SHP77 (cell line): ENCODE measurements at regions not wholly inside any gene's neighbourhood (a gene's known extent, or its start where the extent isn't known, plus 50 kb on each side); places are given as distances from the start of the nearest gene placed in this dataset.
"Not testable (repeated sequence)": the region's sequence is repeated elsewhere in the genome, so short reads cannot be mapped to it uniquely, and the experiment has no call there.

ENCODE experiments used
- DNase-seq, 2 experiments: peaks; one replicate each; lab custom pipeline; 2025; lab: John Stamatoyannopoulos, UW

DNA sequence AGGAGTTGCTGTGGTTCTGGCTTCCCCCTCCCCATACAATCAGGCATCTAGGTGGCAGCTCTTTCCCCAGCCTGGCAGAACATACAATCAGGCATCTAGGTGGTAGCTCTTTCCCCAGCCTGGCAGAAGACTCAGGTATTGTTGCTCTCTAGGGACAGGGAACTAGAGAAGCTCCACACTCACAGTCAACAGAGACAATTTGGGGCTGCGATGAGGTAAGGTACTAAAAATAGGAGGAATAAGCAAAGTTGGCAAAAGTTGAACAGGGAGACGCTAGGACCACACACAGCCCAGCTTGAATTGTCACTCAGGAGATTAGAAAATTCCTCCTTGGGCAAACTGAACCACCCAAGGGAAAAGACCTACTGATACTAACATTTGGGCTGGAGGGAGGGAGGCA is 315.5 kb upstream of the CDH5 start:
- DNase-seq = no peak

DNA sequence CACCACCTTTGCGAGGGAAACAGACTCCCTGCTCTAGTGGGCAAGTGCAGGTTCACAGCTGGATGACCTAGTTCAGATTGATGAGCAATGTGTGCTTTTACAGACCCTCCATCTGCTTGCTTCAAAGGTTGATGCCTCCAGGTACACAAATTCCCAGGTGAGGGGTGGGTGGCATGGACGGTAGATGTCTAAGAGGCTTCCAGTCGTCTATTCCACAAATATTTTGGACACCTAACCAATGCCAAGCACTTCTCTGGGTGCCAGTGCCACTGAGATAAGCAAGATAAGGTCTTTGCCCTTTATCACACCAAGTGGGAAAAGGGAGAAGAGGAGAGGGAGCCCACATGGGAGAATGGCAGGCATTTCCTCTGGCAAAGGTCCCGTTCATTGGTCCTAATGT is 316.6 kb upstream of the CDH5 start:
- DNase-seq = no peak

DNA sequence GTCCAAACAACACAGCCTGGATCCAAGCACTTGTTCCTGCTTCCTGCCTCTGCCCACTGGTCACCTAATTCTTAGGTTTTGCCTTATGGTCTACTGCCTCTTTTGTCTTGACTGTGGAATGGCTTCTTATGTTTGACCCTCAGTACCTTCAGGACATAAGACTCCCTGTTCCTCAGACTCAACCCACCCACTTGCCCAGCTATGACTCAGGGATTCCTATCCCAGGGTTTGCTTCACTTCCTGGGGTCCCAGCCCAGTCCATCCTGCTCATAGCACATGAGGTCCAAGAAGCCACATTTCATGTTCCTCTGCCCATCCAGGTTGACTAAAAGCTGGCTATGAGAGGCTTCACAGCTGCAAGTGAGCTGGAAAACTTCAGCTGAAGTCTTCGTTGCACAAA is 320.9 kb upstream of the CDH5 start:
- DNase-seq = no peak

DNA sequence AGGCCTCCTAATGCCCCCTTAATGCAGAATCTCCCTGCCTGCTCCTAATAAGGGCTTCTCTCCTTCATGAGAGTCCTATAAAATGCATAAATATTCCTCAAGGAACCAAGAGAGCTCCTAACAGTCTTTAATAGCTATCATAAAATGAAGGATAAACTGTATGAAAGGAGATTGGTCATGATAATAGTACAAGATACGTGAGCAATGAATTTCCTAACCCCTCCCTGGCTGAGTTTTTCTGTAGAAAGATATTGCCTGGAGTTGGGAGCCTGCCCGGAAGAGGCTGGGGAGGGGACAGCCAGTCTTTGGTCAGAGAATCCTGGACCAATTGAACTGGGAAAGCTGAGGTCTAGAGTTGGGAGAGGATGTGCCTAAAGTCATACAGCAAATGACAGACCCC is 321.9 kb upstream of the CDH5 start:
- DNase-seq = no peak

DNA sequence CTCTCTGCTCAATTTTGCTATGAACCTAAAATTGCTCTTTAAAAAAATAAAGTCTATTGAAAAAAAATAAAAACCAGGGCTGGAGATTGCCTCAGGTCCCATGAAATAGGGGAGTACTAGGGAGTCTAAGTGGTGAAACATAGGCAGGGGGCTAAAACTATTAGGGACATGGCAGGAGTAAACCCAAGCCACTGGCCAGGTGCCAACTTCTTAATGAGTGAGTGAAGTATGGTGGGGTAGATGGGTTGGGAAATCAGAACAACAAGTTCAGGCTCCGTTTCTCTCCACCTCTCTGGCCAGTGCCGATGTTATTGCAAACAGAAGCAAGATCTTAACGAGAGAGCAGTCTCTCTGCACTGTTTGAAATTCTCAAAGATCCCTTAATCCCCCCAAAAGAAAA is 322.4 kb upstream of the CDH5 start:
- DNase-seq = no peak

DNA sequence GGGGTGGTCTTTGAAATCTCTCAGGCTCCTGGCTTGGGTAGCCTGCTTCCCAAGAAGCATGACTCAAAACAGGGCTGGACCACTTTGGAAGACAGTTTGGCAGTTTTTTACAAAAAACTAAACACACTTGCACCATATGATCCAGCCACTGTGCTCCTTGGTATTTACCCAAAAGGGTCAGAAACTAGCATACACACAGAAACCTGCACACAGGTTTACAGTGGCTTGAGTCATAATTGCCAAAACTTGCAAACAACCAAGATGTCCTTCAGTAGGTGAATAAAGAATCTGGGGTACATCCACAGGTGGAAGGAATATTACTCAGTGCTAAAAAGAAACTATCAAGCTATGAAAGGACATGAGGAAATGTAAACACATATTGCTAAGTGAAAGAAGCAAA is 323.2 kb upstream of the CDH5 start:
- no peak for DNase-seq

DNA sequence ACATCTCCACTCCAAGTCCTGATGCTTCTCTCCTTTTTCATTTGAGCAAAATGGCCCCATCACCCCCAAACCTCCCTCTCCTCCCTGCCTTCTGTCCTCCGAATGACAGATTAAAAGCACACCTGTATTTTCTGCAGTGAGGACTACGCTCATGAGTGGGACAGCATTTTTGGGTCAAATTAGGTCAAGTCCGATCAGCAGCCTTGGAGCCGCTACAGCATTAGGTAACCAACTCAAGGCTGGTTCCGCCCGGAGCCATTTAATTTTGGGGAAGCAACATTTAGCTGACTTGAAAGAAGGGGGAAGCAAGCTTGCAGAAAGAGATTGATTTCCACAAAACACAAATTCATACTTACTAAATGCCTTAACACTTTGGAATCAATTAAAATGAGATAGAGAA is 324.1 kb upstream of the CDH5 start:
- no peak for DNase-seq

DNA sequence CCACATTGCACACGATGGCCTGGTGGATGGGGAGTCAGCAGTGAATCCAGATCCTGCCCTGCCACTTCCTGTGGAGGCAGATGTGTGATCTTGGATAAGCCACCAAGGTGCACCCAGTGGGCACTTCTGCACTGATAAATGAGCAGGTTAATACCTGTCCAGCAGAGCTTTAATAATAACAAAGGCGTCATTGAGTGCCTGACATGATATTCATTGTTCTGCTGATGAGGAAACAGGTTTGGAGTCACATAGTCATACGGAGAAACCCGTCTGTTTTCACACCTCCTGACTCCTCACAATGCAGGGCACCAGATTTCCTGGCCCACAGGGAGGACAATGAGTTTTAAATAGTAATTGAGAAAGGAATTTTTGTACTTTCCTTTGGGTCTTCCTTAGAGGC is 324.6 kb upstream of the CDH5 start:
- DNase-seq = no peak

DNA sequence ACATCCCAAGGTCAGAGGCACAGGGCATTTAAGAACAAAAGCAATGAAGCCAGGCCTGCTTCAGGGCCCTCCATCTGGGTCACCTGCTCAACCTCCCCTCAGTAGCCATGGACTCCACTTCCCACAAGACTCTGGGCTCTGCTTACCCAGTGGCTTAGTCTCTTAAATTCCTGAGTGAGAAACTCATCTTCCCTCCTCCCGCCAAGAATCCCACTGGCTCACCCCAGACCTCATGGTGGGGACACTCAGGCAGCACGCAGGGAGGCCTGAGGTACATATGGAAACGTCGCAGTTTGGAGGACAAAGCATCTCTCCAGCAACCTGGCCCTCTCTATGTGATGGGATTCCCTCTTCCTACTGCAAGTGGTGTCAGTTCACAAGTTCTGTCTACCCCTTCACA is 326.7 kb upstream of the CDH5 start:
- DNase-seq = no peak

DNA sequence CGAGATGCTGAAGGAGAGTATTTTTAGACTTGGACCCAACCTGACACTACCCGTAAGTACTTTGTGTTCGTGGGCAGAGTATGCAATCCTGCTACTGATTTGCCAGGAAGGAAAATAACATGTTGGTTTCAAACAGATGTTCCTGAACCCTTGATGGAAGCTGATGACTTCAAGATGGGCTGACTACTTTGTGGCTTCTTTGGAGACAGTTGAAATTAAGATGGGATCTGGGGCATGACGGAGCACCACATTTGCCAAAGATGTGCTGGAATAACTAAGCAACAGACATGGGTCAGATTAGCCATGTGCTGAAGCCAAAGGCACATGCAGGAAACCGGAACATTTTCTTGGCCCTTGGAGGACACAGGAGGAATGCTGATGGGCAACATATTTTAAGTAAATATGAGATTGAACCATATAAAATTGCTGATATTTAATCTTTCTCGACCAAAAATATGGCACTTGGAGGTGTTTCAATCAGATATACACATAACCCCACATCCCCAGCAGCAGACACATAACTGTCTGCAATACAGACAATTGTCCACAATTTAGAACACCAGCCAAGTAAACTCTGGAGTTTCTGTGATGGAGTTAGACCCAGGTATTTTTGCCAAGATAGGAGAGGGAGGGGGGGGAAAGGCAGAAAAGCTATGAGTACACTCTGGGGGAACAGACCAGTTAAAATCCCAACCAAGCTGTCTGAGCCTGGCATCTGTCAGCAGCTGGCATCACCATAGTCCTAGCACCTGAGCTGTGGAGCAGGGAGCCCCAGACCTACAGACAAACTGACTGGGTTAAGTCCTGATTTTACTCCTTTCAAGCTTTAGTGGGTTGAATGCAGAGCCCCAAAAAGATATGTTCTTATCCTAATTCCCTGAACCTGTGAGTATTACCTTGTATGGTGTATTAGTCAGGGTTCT is 329.4 kb upstream of the CDH5 start:
- no peak for DNase-seq

DNA sequence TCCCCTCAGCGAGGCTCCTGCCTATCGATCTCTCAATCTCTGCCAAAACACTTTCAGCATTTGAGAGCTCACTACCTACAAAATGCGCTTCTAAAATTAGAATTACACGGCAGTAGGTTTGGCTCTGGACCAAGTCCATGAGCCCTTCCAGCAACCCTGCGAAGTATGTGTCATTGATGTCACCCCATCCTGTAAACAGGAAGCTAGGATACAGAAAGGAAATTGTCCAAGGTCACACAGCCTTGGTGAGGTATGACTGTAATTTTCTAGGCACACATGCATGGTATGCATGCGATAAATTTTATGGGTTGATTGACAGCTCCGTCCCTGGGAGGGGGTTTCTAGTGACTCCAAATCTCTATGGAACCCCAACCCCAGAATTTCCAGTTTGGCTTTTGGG is 330.3 kb upstream of the CDH5 start:
- DNase-seq = no peak

DNA sequence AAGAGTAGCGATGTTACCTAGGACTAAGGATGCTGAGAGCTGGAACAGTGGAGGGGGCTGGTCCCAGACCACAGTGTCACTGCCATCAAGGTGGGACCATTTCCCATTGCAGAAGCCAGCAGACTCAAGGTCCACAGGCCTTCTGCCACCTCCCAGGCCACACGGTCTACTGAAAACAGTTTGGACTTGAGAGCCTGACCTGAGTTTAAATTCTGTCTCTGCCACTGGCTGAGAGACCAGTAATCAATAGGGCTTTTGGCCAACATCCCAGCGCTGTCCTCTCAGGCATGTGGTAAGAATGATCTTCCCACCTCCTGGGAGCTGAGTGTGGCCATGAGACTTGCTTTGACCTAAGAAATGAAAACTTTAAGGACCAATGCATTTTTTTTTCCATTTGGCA is 331.4 kb upstream of the CDH5 start:
- no peak for DNase-seq

DNA sequence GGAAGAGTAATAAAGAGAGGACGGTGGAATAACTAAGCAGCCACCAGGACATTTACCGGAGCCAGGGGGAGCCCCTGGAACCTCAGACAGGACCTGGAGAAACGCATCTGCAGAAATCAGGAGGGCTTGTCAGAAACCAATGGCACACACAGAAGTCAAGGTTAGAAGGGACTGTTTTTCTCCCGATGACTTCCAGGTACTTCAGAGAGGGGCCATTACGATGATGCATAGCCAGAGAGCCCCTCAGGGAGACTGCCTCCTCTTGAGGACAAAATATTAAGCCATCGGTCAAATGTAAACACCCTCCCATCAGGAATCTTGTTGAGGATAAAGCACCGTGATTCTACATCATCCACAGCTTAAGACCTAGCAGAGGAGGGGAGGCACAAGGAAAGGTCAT is 333.6 kb upstream of the CDH5 start:
- DNase-seq = no peak

DNA sequence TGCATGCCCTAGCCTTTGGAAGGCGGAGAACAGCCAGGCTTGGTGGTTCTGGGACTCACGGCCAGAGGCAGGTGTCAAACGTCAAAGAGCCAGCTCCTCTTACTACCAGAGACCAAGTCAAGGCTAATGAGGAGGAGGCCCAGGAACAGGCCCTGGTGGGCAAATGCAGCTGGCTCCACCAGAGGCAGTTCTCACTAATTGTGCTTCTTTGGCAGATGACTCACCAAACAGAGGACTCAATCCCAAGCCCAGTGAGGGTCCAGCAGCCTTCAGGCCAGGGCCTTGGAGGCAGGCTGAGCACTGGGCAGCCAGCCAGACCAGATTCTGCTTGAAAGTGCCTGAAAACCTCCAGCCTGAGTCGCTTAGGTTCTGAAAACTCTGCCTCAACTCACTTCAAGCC is 336.5 kb upstream of the CDH5 start:
- no peak for DNase-seq

DNA sequence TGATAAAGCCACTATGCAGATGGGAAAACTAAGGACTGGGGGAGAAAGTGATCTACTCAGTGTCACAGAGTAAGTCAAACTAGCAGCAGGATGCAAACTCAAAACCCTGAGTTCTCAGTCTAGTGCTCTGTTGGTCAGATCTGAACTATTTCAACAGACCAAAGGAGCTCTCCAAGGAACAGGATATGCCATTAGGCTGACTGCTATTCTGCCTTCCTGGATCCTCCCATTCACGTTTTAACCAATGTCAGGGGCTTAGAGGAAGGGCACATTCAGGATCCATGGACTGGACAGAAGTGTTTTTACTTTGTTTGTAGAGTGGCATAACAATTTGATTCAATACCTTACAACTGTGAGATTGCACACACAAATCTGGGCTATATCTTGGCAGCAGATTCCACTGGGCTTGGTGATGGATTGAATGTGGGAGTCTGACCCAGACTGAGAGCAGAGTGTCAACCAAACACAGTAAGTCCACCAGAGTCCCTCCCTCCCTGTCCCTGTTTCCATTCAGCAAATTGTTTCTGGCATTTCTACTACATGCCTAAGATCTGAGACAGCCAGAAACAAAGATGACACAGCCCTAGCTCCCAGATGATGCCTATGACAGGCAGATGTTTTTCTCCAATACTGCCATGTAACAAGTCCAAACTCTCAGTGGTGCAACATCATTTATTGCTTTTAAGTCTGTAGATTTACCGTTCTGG is 337.8 kb upstream of the CDH5 start:
- no peak for DNase-seq

DNA sequence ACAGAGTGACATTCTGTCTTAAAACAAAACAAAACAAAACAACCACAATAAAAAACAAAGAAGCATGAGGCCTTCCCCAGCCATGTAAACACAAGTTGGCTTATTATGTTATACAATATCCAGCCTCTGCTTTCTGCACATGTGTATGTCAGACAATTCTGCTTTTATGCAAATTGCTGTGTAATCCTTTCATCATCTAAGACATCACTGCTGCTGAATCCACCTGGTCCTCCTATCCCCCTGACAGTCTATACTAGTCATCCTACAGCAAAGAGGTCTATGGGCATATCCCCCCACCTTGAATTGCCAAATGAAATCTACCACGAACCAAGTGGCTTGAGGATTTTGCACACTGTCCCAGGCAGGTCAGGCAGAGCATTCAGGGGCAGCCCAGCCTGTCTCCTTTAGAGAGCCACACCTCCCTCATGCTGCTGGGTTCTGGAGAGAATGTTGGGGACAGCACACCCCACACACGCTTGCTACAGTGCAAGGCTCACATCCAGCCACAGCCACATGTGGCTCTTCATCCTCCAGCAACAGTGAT is 339.6 kb upstream of the CDH5 start:
- no peak for DNase-seq

DNA sequence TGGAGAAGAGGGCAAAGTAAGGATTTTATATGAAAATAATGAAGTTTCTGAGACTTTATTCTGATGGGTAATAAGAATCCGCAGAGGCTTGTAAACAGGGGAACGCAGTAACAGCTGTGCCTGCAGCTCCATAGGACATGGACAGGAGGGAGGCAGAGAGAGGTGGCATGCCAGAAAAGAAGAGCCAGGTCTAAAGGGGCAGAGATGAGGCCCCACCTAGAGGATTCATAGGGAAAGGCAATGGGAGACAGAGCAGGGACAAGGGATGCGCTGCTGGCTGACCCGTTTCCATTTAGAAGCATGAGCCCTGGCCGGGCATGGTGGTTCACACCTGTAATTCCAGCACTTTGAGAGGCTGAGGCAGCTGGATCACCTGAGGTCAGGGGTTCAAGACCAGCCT is 340.3 kb upstream of the CDH5 start:
- peak; percentile 23 to 47 for DNase-seq

DNA sequence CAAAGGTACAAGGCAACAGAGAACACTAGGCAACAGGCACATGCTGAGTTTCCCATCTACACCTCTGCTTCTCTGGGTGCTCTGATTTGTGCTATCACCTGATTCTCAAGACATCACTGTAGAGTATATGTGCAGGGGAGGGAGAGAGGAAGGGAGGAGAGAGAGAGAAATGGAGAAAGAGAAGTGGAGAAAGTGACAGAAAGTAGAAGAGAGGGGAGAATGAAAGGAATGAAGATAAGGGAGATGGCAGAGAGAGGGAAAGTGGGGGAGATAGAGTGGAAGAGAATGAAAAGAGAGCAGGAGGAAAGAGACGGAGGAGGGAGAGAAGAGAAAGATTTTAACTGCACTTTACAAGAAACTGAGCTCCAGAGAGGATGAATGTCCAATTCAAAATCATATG is 340.7 kb upstream of the CDH5 start:
- DNase-seq = no peak

DNA sequence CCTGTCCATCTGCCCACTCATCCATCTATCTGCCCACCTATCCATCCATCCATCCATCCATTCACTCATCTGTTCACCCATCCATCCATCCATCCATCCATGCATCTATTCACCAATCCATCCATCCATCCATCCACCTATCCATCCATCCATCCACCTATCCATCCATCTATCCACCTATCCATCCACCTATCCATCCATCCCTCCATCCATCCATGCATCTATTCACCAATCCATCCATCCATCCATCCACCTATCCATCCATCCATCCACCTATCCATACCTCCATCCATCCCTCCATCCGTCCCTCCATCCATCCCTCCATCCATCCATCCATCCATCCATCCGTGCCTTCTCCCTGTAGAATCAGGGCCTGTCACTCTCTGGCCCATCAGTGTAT is 341.9 kb upstream of the CDH5 start:
- DNase-seq = not testable (repeated sequence)

DNA sequence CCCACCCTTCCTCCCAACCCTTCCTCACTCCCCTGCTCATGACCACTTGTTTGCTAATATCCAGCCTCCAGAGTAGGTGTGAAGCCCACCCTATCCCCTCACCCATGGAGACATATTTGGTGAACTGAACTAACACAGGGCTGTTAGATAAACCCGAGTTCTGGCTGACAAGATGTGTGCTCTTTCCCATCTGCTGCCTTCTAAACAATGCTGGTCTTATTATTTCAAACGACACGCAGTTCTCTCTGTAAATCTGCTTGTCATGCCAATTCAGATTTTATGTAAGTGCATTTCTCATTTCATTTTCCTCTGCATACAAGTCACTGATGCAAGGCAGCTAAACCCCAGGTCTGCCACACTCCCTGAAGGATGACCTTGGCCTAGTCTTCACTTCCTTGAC is 343.0 kb upstream of the CDH5 start:
- DNase-seq = no peak

DNA sequence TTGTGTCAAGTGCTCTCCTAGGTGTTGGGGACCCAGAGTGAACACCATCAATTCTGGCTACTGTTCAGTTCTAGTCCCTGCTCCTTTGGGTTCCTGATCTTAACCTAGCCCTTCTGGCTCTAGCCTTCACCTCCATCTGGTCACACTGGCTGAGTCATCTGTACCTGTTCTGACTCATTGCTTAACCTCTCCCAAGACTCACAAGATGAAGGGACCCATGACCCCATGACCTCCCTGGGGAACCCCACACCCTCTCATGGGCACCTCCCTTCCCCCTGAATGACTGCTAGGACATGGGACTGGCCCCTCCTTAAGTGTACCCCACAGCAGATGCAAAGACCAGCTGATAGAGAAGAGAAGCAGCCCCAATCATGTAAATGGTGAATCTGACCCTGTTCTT is 345.8 kb upstream of the CDH5 start:
- DNase-seq = no peak

DNA sequence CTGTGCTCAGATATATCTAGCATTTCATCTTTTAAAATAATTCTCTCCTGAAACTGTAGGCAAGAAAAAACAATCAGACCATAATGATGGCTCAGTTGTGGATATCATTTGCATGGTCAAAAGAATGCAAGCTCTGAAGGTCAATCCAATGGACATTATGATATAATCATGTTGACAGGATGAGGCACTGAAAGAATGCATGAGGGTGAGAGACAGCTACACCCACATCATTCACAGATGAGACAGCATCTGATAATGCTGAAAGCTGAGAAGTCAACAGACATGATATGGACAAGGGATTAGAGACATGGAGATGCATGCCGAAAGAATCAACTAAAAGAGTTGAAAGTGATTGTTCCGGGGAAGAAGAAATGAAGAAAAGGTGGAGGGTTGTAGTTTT is 346.4 kb upstream of the CDH5 start:
- no peak for DNase-seq

DNA sequence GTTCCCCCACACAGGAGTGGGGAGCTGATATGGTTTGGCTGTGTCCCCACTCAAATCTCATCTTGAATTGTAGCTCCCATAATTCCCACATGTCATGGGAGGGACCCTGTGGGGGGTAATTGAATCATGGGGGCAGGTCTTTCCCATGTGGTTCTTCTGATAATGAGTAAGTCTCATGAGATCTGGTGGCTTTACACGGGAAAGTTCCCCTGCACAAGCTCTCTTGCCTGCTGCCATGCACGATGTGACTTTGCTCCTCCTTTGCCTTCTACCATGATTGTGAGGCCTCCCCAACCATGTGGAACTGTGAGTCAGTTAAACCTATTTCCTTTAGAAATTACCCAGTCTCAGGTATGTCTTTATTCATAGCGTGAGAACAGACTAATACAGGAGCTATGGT is 347.0 kb upstream of the CDH5 start:
- not testable (repeated sequence) for DNase-seq
